ENCODE measurements at regions not wholly inside any gene's neighbourhood (a gene's known extent, or its start where the extent isn't known, plus 50 kb on each side); places are given as distances from the start of the nearest gene placed in this dataset.
"Not testable (repeated sequence)": the region's sequence is repeated elsewhere in the genome, so short reads cannot be mapped to it uniquely, and the experiment has no call there.

DNA sequence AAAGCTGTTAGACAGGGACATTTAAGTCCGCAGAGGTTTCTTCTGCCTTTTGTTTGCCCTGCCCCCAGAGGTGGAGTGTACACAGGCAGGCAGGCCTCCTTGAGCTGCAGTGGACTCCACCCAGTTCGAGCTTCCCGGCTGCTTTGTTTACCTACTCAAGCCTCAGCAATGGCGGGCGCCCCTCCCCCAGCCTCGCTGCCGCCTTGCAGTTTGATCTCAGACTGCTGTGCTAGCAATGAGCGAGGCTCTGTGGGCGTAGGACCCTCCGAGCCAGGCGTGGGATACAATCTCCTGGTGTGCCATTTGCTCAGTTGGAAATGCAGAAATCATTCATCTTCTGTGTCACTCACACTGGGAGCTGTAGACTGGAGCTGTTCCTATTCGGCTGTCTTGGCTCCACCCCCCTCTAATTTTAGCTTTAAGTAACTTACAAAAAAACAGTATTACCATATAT, 171.5 kb downstream of the PLCE1 start:
- TF ChIP-seq POLR2A (IDR thresholded peaks at IDR 0.05; ENCODE audit: borderline replicate concordance, extremely low read depth, insufficient read depth, insufficient read length); SIN3A (IDR thresholded peaks at IDR 0.05; ENCODE audit: low read depth); POLR2AphosphoS5 (IDR thresholded peaks at IDR 0.05; ENCODE audit: low read depth, low read length); EGR1 (IDR thresholded peaks at IDR 0.05; ENCODE audit: low read depth); JUND (IDR thresholded peaks at IDR 0.05); EZH2 (IDR thresholded peaks at IDR 0.05); EZH2phosphoT487 (IDR thresholded peaks at IDR 0.05; ENCODE audit: borderline replicate concordance); FOSL1 (IDR thresholded peaks at IDR 0.05; ENCODE audit: low read depth); ZNF274 (IDR thresholded peaks at IDR 0.05; ENCODE audit: low read depth, low read length); YY1 (IDR thresholded peaks at IDR 0.05; ENCODE audit: extremely low read depth, insufficient replicate concordance, low read depth, low read length): not testable (repeated sequence)
- TF ChIP-seq, protein P1, sequence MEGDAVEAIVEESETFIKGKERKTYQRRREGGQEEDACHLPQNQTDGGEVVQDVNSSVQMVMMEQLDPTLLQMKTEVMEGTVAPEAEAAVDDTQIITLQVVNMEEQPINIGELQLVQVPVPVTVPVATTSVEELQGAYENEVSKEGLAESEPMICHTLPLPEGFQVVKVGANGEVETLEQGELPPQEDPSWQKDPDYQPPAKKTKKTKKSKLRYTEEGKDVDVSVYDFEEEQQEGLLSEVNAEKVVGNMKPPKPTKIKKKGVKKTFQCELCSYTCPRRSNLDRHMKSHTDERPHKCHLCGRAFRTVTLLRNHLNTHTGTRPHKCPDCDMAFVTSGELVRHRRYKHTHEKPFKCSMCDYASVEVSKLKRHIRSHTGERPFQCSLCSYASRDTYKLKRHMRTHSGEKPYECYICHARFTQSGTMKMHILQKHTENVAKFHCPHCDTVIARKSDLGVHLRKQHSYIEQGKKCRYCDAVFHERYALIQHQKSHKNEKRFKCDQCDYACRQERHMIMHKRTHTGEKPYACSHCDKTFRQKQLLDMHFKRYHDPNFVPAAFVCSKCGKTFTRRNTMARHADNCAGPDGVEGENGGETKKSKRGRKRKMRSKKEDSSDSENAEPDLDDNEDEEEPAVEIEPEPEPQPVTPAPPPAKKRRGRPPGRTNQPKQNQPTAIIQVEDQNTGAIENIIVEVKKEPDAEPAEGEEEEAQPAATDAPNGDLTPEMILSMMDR (IDR thresholded peaks at IDR 0.05 in 2 of 3, conservative IDR thresholded peaks at IDR 0.05 in 1 of 3; ENCODE audit: borderline replicate concordance in 1 of 3, insufficient read depth in 1 of 3, low read depth in 2 of 3, low read length in 2 of 3), result not testable (repeated sequence)
- TF ChIP-seq, protein P2, sequence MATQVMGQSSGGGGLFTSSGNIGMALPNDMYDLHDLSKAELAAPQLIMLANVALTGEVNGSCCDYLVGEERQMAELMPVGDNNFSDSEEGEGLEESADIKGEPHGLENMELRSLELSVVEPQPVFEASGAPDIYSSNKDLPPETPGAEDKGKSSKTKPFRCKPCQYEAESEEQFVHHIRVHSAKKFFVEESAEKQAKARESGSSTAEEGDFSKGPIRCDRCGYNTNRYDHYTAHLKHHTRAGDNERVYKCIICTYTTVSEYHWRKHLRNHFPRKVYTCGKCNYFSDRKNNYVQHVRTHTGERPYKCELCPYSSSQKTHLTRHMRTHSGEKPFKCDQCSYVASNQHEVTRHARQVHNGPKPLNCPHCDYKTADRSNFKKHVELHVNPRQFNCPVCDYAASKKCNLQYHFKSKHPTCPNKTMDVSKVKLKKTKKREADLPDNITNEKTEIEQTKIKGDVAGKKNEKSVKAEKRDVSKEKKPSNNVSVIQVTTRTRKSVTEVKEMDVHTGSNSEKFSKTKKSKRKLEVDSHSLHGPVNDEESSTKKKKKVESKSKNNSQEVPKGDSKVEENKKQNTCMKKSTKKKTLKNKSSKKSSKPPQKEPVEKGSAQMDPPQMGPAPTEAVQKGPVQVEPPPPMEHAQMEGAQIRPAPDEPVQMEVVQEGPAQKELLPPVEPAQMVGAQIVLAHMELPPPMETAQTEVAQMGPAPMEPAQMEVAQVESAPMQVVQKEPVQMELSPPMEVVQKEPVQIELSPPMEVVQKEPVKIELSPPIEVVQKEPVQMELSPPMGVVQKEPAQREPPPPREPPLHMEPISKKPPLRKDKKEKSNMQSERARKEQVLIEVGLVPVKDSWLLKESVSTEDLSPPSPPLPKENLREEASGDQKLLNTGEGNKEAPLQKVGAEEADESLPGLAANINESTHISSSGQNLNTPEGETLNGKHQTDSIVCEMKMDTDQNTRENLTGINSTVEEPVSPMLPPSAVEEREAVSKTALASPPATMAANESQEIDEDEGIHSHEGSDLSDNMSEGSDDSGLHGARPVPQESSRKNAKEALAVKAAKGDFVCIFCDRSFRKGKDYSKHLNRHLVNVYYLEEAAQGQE (IDR thresholded peaks at IDR 0.05; ENCODE audit: low read depth), result not testable (repeated sequence)
- TF ChIP-seq, protein P3, sequence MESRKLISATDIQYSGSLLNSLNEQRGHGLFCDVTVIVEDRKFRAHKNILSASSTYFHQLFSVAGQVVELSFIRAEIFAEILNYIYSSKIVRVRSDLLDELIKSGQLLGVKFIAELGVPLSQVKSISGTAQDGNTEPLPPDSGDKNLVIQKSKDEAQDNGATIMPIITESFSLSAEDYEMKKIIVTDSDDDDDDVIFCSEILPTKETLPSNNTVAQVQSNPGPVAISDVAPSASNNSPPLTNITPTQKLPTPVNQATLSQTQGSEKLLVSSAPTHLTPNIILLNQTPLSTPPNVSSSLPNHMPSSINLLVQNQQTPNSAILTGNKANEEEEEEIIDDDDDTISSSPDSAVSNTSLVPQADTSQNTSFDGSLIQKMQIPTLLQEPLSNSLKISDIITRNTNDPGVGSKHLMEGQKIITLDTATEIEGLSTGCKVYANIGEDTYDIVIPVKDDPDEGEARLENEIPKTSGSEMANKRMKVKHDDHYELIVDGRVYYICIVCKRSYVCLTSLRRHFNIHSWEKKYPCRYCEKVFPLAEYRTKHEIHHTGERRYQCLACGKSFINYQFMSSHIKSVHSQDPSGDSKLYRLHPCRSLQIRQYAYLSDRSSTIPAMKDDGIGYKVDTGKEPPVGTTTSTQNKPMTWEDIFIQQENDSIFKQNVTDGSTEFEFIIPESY (IDR thresholded peaks at IDR 0.05; ENCODE audit: extremely low read depth, insufficient replicate concordance, low read length), result not testable (repeated sequence)
